Mucosa of gallbladder (tissue), 1 donor: ENCODE measurements at regions not wholly inside any gene's neighbourhood (a gene's known extent, or its start where the extent isn't known, plus 50 kb on each side); places are given as distances from the start of the nearest gene placed in this dataset.
"Not testable (repeated sequence)": the region's sequence is repeated elsewhere in the genome, so short reads cannot be mapped to it uniquely, and the experiment has no call there.

ENCODE experiments used
- DNase-seq: peaks from one replicate; pipeline ENCODE4 v3.0.0-alpha.2; 2020; ENCODE audit warnings: low spot score
- donor health status: DM: no; HTN: no; CAD: no.

- DNase-seq: not testable (repeated sequence)
These were observed 270.8 kb upstream of the PRICKLE1 start for GRCh38 chr12:42860331-42860730.

- DNase-seq: no peak
These were observed 270.1 kb upstream of the PRICKLE1 start for GRCh38 chr12:42859612-42860011.

- DNase-seq: no peak
These were observed 267.6 kb upstream of the PRICKLE1 start for GRCh38 chr12:42857106-42857505.

- DNase-seq: no peak
These were observed 265.9 kb upstream of the PRICKLE1 start for GRCh38 chr12:42855362-42855950.

- DNase-seq: no peak
These were observed 265.3 kb upstream of the PRICKLE1 start for GRCh38 chr12:42854826-42855225.

GRCh38 chr12:42854208-42854607, 264.7 kb upstream of the PRICKLE1 start:
- DNase-seq: no peak

GRCh38 chr12:42853370-42854140, 264.0 kb upstream of the PRICKLE1 start:
- DNase-seq: no peak

GRCh38 chr12:42846782-42847181, 257.2 kb upstream of the PRICKLE1 start:
- DNase-seq: no peak

GRCh38 chr12:42834062-42834461, 244.5 kb upstream of the PRICKLE1 start:
- no peak for DNase-seq

- DNase-seq: no peak
These were observed 239.3 kb upstream of the PRICKLE1 start for GRCh38 chr12:42828836-42829235.

GRCh38 chr12:42824327-42824726, 234.8 kb upstream of the PRICKLE1 start:
- no peak for DNase-seq

- DNase-seq: no peak
These were observed 234.1 kb upstream of the PRICKLE1 start for GRCh38 chr12:42823679-42824078.

GRCh38 chr12:42819846-42820245, 230.3 kb upstream of the PRICKLE1 start:
- DNase-seq: no peak

GRCh38 chr12:42815068-42815467, 225.5 kb upstream of the PRICKLE1 start:
- DNase-seq: no peak

GRCh38 chr12:42812871-42813270, 223.3 kb upstream of the PRICKLE1 start:
- no peak for DNase-seq

GRCh38 chr12:42812086-42812485, 222.5 kb upstream of the PRICKLE1 start:
- DNase-seq: no peak

GRCh38 chr12:42810006-42810405, 220.5 kb upstream of the PRICKLE1 start:
- no peak for DNase-seq

- DNase-seq: no peak
These were observed 219.7 kb upstream of the PRICKLE1 start for GRCh38 chr12:42809226-42809625.

- DNase-seq: no peak
These were observed 218.2 kb upstream of the PRICKLE1 start for GRCh38 chr12:42807766-42808165.

GRCh38 chr12:42807251-42807650, 217.7 kb upstream of the PRICKLE1 start:
- DNase-seq: no peak

GRCh38 chr12:42804928-42805327, 215.4 kb upstream of the PRICKLE1 start:
- no peak for DNase-seq

- DNase-seq: no peak
These were observed 213.2 kb upstream of the PRICKLE1 start for GRCh38 chr12:42802785-42803189.

GRCh38 chr12:42801271-42801670, 211.7 kb upstream of the PRICKLE1 start:
- DNase-seq: no peak

GRCh38 chr12:42799966-42800365, 210.4 kb upstream of the PRICKLE1 start:
- no peak for DNase-seq
